Lower leg skin (tissue), 4 donors: ENCODE measurements at regions not wholly inside any gene's neighbourhood (a gene's known extent, or its start where the extent isn't known, plus 50 kb on each side); places are given as distances from the start of the nearest gene placed in this dataset.
"Not testable (repeated sequence)": the region's sequence is repeated elsewhere in the genome, so short reads cannot be mapped to it uniquely, and the experiment has no call there.

ENCODE experiments used
- DNase-seq, 2 donors: peaks; one replicate each; pipeline ENCODE4 v3.0.0-alpha.2; 2019; ENCODE audit warnings: low spot score in 2 of 2
- H3K4me3 ChIP-seq: fragments of 200-600 bp; sonication (generic); 2 replicates; pipeline ENCODE4 v1.5.1; 2017; ENCODE audit warnings: mild to moderate bottlenecking, low read depth; ENCODE audit not compliant: poor library complexity, severe bottlenecking
- POLR2A ChIP-seq, 2 donors: fragments of 450-650 bp; IDR thresholded peaks; one replicate each; pipeline ENCODE4 v1.6.1; 2016 to 2017; ENCODE audit warnings: antibody characterized with exemption in 2 of 2, mild to moderate bottlenecking in 1 of 2, moderate library complexity in 1 of 2
- WGBS, 2 donors: methylation state at CpG; one replicate each; pipeline ENCODE4 v1.1.5; 2018; 5-methylcytosine and 5-hydroxymethylcytosine counted together
- intact Hi-C: fragments of 100-400 bp; cut with DNase I; formaldehyde crosslinking; loops from one replicate; pipeline ENCODE4 v1.15.0; 2023; ENCODE audit warnings: low total_unique reads
- TF ChIP-seq, protein P1 (sequence below), 3 donors: fragments of 450-650 bp; IDR thresholded peaks; one replicate each; pipeline ENCODE4 v1.5.1; 2016; ENCODE audit warnings: antibody characterized with exemption in 3 of 3, mild to moderate bottlenecking in 3 of 3, moderate library complexity in 2 of 3

DNA sequence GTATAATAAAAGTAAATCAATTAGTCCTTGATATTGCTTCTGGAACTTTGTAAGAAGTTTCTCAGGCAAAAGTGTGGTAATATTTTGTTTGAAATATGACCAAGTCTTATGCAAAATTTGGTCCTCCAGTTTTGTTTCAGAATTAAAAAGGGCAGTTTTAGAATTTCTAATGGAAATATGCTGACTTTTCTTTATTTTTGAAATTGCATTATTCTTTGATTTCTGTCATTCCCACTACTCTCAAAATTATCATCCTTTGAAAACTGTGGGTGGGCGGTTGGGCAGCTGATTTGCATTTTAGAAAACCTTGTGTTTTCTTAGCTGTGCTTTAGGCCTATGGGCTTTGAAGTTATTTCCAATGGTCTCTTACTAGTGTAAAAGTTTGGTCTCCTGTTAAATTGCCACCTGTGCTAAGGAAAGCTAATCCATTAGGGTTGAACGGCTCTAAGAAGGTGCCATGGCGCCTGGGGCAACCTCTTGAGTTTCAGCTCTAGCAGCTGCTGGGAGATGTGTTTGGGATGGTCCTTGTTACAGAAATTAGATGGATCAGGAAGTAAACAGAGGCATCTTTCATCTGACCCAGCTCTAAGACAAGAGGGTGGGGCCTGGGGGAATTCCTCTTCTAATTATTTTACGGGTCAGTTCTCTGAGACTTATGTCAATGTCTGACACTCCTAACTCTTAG, 880.8 kb upstream of the SLC35B3 start:
- intact Hi-C loops = no loop called here
- 82 to 85% methylated on average over 4 of the region's 4 CpGs for WGBS, 2 donors
- no peak for DNase-seq
- TF ChIP-seq, protein P1, sequence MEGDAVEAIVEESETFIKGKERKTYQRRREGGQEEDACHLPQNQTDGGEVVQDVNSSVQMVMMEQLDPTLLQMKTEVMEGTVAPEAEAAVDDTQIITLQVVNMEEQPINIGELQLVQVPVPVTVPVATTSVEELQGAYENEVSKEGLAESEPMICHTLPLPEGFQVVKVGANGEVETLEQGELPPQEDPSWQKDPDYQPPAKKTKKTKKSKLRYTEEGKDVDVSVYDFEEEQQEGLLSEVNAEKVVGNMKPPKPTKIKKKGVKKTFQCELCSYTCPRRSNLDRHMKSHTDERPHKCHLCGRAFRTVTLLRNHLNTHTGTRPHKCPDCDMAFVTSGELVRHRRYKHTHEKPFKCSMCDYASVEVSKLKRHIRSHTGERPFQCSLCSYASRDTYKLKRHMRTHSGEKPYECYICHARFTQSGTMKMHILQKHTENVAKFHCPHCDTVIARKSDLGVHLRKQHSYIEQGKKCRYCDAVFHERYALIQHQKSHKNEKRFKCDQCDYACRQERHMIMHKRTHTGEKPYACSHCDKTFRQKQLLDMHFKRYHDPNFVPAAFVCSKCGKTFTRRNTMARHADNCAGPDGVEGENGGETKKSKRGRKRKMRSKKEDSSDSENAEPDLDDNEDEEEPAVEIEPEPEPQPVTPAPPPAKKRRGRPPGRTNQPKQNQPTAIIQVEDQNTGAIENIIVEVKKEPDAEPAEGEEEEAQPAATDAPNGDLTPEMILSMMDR (IDR thresholded peaks at IDR 0.05) = no peak
- TF ChIP-seq POLR2A (IDR thresholded peaks at IDR 0.05) = no peak
- H3K4me3 ChIP-seq = no peak overlapping the region

DNA sequence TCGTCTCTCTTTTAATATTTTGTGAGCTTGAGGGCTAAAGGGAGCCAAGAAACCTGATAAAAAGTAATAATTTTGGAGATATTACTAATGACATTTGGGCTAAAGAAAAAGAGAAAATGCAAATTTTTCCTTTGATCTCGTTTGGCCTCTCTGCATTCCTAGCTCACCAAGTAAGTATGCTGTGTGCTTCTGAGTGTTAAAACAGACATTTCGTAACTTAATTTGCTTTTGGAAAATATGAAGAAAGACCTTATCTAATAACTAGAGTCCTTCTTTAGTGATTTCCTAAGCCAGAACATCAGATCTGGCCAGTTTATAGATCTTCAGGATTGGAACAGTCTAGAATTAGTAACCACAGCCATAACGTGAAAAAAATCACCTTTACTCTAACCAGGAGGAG, 872.9 kb upstream of the SLC35B3 start:
- no peak overlapping the region for H3K4me3 ChIP-seq
- TF ChIP-seq, protein P1 (IDR thresholded peaks at IDR 0.05) = no peak
- no peak for TF ChIP-seq POLR2A (IDR thresholded peaks at IDR 0.05)
- intact Hi-C loops = no loop called here
- DNase-seq = no peak
- WGBS, 2 donors = 38 to 46% methylated on average over 4 of the region's 4 CpGs

DNA sequence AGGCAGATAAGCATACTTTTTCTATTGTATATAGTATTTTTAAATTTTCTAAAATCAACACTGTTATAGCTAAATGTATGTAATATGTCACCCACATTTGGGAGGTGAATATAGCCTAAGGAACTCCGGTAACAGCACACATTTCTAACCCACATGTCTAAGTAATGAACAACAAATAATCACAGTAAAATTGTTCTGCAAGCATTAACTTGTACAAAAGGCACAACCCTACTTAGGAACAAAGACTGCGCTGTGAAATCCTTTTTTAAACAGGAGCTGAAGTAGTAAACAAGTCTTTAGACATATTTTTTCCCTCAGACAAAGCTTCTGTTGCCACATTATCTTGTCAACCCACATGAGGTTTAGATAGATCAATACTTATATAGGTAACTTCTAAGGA, 872.4 kb upstream of the SLC35B3 start:
- no peak overlapping the region for H3K4me3 ChIP-seq
- intact Hi-C loops = no loop called here
- 50 to 57% methylated on average over 2 of the region's 2 CpGs for WGBS, 2 donors
- no peak for DNase-seq
- no peak for TF ChIP-seq POLR2A (IDR thresholded peaks at IDR 0.05)
- TF ChIP-seq, protein P1 (IDR thresholded peaks at IDR 0.05) = no peak

DNA sequence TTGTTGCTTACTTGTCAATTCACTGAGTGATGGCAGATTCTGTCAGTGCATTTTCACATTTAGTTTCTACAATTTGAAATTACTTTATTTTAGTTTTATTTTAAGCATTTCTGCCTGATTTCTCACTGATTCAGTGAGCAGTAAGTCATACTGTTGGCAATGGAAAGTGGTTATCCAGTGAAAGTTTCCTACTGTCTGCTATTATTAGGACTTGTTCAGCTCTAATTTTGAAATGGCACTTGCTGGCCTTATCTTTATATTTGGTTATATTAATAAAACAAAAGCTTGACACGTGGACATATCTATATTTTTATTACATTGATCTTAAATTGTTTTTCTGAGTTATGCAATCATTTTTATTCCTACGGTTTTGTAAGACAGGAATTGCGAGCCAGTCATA, 871.8 kb upstream of the SLC35B3 start:
- TF ChIP-seq, protein P1 (IDR thresholded peaks at IDR 0.05) = no peak
- TF ChIP-seq POLR2A (IDR thresholded peaks at IDR 0.05) = no peak
- H3K4me3 ChIP-seq = no peak overlapping the region
- intact Hi-C loops = no loop called here
- WGBS, 2 donors = 42 to 55% methylated on average over 3 of the region's 3 CpGs
- no peak for DNase-seq

DNA sequence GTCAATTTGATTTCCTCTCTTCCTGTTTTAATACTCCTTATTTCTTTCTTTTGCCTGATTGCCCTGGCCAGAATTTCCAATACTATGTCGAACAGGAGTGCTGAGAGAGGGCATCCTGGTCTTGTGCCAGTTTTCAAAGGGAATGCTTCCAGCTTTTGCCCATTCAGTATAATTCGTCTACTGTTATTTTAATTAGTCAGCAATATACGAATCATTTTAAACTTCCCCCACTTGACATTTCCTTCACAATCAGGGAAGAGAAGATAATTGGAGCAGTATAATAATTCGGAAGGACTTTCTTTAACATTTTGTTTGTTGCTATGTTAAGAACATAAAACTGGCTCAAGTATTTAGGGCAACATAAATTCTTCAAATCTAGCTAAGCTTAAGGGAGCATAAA, 860.3 kb upstream of the SLC35B3 start:
- intact Hi-C loops = no loop called here
- DNase-seq = no peak
- WGBS, 2 donors = 44 to 57% methylated on average over 4 of the region's 4 CpGs
- H3K4me3 ChIP-seq = no peak overlapping the region
- TF ChIP-seq, protein P1 (IDR thresholded peaks at IDR 0.05) = no peak
- no peak for TF ChIP-seq POLR2A (IDR thresholded peaks at IDR 0.05)

DNA sequence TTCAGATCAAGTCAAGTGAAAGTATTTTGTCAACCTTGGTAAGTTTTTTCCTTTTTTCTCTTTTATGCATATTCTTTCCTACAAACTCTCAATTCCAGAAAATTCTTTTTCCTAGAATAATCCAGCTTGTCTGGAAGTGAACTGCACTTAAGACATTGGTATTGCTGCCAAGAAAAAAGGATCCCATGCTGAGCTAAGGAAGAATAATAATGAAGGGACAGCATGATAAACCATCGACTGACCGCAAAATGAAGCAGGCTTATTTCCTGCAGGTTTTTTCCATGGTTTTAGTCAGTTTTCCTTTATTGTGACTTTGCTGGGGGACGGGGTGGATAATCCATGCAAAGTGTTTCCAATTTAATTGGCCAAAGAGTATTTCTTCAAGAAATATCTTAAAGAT, 857.6 kb upstream of the SLC35B3 start:
- TF ChIP-seq, protein P1 (IDR thresholded peaks at IDR 0.05) = no peak
- no peak for TF ChIP-seq POLR2A (IDR thresholded peaks at IDR 0.05)
- H3K4me3 ChIP-seq = no peak overlapping the region
- intact Hi-C loops = no loop called here
- no peak for DNase-seq
- 70 to 73% methylated on average over 3 of the region's 3 CpGs for WGBS, 2 donors

DNA sequence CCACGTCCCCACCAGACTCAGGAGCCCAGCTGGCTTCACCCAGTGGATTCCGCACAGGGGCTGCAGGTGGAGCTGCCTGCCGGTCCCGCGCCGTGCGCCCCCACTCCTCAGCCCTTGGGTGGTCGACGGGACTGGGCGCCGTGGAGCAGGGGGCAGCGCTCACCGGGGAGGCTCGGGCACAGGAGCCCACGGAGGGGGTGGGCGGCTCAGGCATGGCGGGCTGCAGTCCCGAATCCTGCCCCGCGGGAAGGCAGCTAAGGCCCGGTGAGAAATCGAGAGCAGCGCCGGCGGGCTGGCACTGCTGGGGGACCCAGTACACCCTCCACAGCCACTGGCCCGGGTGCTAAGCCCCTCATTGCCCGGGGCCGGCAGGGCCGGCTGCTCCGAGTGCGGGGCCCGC, 855.0 kb upstream of the SLC35B3 start:
- 94 to 97% methylated on average over 20 to 30 of the region's 32 CpGs for WGBS, 2 donors

More for the DNA sequence above, 855.0 kb upstream of the SLC35B3 start:
- DNase-seq, H3K4me3 ChIP-seq, intact Hi-C loops: not testable (repeated sequence)
